Endodermal cell (in vitro differentiated cells): ENCODE measurements at regions not wholly inside any gene's neighbourhood (a gene's known extent, or its start where the extent isn't known, plus 50 kb on each side); places are given as distances from the start of the nearest gene placed in this dataset.

ENCODE experiments used
- DNase-seq: peaks from one replicate; pipeline ENCODE4 v3.0.0-alpha.2; 2017
- H3K27ac ChIP-seq: 2 replicates; pipeline ENCODE4 v1.5.1; 2013; ENCODE audit warnings: mild to moderate bottlenecking, low read depth, low read length, moderate library complexity
- H3K27me3 ChIP-seq: 2 replicates; pipeline ENCODE4 v1.6.1; 2013; ENCODE audit warnings: mild to moderate bottlenecking, low read length, moderate library complexity; ENCODE audit not compliant: insufficient read depth, control insufficient read depth, poor library complexity, severe bottlenecking
- H3K36me3 ChIP-seq: 2 replicates; pipeline ENCODE4 v1.7.0; 2013; ENCODE audit warnings: mild to moderate bottlenecking, low read length, moderate library complexity; ENCODE audit not compliant: control insufficient read depth, insufficient read depth
- H3K4me1 ChIP-seq: one replicate; pipeline ENCODE4 v1.7.0; 2013; ENCODE audit warnings: low read length; ENCODE audit not compliant: control insufficient read depth, insufficient read depth
- H3K4me3 ChIP-seq: 2 replicates; pipeline ENCODE4 v1.5.1; 2013; ENCODE audit warnings: mild to moderate bottlenecking, low read length, moderate library complexity
- H3K9ac ChIP-seq: 2 replicates; pipeline ENCODE4 v1.6.1; 2013; ENCODE audit warnings: mild to moderate bottlenecking, low read length, moderate library complexity; ENCODE audit not compliant: poor library complexity, severe bottlenecking; ENCODE audit errors: extremely low read depth
- H3K9me3 ChIP-seq: 2 replicates; pipeline ENCODE4 v1.6.1; 2013; ENCODE audit warnings: mild to moderate bottlenecking, low read length, moderate library complexity; ENCODE audit not compliant: control insufficient read depth
- H3K27ac Mint-ChIP-seq: 2 replicates; pipeline ENCODE4 v1.8.0; 2020; ENCODE audit warnings: mixed read lengths
- H3K27me3 Mint-ChIP-seq: 2 replicates; pipeline ENCODE4 v1.8.0; 2021; ENCODE audit warnings: mild to moderate bottlenecking, mixed read lengths; ENCODE audit not compliant: insufficient read depth
- H3K36me3 Mint-ChIP-seq: 2 replicates; pipeline ENCODE4 v1.8.0; 2020; ENCODE audit warnings: low read depth, mixed read lengths
- H3K4me1 Mint-ChIP-seq: 2 replicates; pipeline ENCODE4 v1.8.0; 2020; ENCODE audit warnings: mixed read lengths
- H3K4me3 Mint-ChIP-seq: 2 replicates; pipeline ENCODE4 v1.8.0; 2020; ENCODE audit warnings: mild to moderate bottlenecking, moderate library complexity, mixed read lengths
- H3K9me3 Mint-ChIP-seq: 2 replicates; pipeline ENCODE4 v1.8.0; 2020; ENCODE audit warnings: mild to moderate bottlenecking, mixed read lengths
- WGBS, 2 experiments: methylation state at CpG; one replicate each; pipeline versions ENCODE4 v1.1.5 to v1.1.7; 2013; ENCODE audit warnings: missing lambda C conversion rate in 2 of 2, mixed read lengths in 1 of 2; ENCODE audit not compliant: insufficient coverage in 1 of 2, insufficient read length in 1 of 2; 5-methylcytosine and 5-hydroxymethylcytosine counted together
- TF ChIP-seq, protein P1 (sequence below): fragments of 200-600 bp; sonication (generic); conservative IDR thresholded peaks from 2 replicates; pipeline ENCODE4 v1.5.0; 2021; ENCODE audit warnings: antibody characterized with exemption, mild to moderate bottlenecking

DNA sequence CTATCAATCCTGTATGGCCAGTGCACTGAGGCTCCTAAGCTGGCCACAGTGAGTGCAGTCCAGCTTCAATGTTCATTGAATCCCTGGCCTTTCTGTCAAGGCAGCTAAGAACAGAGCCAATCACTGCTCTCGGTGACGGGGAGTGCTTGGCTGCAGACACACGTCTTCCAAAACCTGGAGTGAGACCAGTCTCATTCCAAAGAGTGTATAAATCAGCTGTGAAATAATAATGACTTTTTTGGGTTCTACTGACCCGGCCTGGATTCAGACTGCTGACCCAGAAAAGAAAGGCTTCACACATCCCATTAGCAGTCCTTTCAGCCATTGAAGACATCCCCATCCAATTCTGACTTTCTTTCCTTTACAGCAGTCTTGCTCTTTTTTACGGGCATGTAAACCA lies 665.5 kb downstream of the GBE1 start:
- H3K9me3 Mint-ChIP-seq: peaks cover 9% of the 10 kb centered on the region
- no peaks in the 10 kb centered on the region for H3K27me3 ChIP-seq

DNA sequence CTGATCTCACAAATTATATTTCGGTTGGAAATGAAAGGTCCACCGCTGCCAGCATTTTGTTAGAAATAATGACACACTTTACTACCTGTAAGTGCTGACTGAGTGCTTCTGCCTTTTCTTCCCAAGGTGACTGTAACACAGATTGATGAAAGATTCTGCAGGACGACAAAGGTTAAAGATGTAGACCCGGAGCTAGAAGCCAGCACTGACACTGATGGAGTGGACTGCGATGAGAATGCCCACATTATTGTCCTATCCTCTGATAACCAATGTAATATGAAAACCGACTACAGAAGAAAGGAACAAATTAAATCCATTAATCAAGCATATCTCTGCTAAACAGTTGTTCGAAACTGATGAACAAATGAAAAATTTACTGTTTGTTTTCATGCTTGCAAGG lies 666.5 kb downstream of the GBE1 start:
- H3K36me3 ChIP-seq: no peaks in the 10 kb centered on the region
- H3K36me3 Mint-ChIP-seq: no peaks in the 10 kb centered on the region
- WGBS, 2 experiments: 94 to 96% methylated on average over 4 to 7 of the region's 7 CpGs
- no peak overlapping the region for H3K27ac ChIP-seq
- TF ChIP-seq, protein P1, sequence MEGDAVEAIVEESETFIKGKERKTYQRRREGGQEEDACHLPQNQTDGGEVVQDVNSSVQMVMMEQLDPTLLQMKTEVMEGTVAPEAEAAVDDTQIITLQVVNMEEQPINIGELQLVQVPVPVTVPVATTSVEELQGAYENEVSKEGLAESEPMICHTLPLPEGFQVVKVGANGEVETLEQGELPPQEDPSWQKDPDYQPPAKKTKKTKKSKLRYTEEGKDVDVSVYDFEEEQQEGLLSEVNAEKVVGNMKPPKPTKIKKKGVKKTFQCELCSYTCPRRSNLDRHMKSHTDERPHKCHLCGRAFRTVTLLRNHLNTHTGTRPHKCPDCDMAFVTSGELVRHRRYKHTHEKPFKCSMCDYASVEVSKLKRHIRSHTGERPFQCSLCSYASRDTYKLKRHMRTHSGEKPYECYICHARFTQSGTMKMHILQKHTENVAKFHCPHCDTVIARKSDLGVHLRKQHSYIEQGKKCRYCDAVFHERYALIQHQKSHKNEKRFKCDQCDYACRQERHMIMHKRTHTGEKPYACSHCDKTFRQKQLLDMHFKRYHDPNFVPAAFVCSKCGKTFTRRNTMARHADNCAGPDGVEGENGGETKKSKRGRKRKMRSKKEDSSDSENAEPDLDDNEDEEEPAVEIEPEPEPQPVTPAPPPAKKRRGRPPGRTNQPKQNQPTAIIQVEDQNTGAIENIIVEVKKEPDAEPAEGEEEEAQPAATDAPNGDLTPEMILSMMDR: no peak
- no peak for DNase-seq
- no peak overlapping the region for H3K27ac Mint-ChIP-seq
- no peaks in the 10 kb centered on the region for H3K4me1 Mint-ChIP-seq
- H3K9me3 ChIP-seq: no peaks in the 10 kb centered on the region
- H3K4me3 ChIP-seq: no peak overlapping the region
- peaks cover 16% of the 10 kb centered on the region for H3K9me3 Mint-ChIP-seq
- H3K4me3 Mint-ChIP-seq: no peak overlapping the region
- no peak overlapping the region for H3K9ac ChIP-seq
- H3K4me1 ChIP-seq: no peaks in the 10 kb centered on the region
- no peaks in the 10 kb centered on the region for H3K27me3 Mint-ChIP-seq
- H3K27me3 ChIP-seq: no peaks in the 10 kb centered on the region

More for the DNA sequence above, 665.5 kb downstream of the GBE1 start:
- H3K4me1 ChIP-seq: no peaks in the 10 kb centered on the region
- H3K36me3 Mint-ChIP-seq: no peaks in the 10 kb centered on the region
- no peak overlapping the region for H3K4me3 Mint-ChIP-seq
- 90 to 100% methylated on average over 2 to 5 of the region's 5 CpGs for WGBS, 2 experiments
- no peak for DNase-seq
- H3K9ac ChIP-seq: no peak overlapping the region
- TF ChIP-seq, protein P1: no peak
- H3K27ac ChIP-seq: no peak overlapping the region
- no peaks in the 10 kb centered on the region for H3K36me3 ChIP-seq
- H3K4me3 ChIP-seq: no peak overlapping the region
- H3K4me1 Mint-ChIP-seq: no peaks in the 10 kb centered on the region
- no peaks in the 10 kb centered on the region for H3K9me3 ChIP-seq
- H3K27ac Mint-ChIP-seq: no peak overlapping the region
- H3K27me3 Mint-ChIP-seq: no peaks in the 10 kb centered on the region

DNA sequence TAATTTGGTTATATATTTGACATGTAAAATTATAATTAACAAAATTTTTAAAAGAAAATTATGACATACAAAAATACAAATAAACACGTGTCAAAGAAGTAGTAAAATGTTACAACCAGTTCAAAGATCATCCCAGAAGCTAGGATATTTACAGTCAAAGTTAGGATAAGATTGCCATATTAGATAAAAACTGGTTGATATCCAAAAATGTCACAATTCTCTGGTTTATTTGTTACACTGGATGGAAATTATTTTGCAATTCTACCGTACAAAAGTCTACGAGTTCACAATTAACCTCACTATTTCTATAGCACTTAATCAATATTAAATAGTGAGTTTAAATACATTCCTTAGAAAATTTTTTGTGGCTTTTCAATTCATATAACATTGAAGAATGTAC lies 673.8 kb downstream of the GBE1 start:
- 76% methylated on average over 3 of the region's 3 CpGs; no CpG with 5 or more reads in 1 of the 2 experiments for WGBS, 2 experiments
- no peaks in the 10 kb centered on the region for H3K36me3 ChIP-seq
- H3K9me3 ChIP-seq: no peaks in the 10 kb centered on the region
- Mint-ChIP-seq H3K27me3 (no peaks in the 10 kb centered on the region), H3K9me3 (peaks cover 18% of the 10 kb centered on the region), H3K27ac (no peak overlapping the region), H3K4me3 (no peak overlapping the region), H3K36me3 (no peaks in the 10 kb centered on the region), H3K4me1 (no peaks in the 10 kb centered on the region)
- no peak for DNase-seq
- H3K27ac ChIP-seq: no peak overlapping the region
- H3K9ac ChIP-seq: no peak overlapping the region
- no peaks in the 10 kb centered on the region for H3K27me3 ChIP-seq
- H3K4me3 ChIP-seq: no peak overlapping the region
- H3K4me1 ChIP-seq: no peaks in the 10 kb centered on the region
- TF ChIP-seq, protein P1: no peak
